ENCODE measurements at regions not wholly inside any gene's neighbourhood (a gene's known extent, or its start where the extent isn't known, plus 50 kb on each side); places are given as distances from the start of the nearest gene placed in this dataset.

GRCh38 chr4:128345650-128346049 lies 58.0 kb upstream of the PGRMC2 start:
- TF ChIP-seq CTCF (optimal IDR thresholded peaks at IDR 0.05 in 1 of 3, IDR thresholded peaks at IDR 0.05 in 1 of 3, conservative IDR thresholded peaks at IDR 0.05 in 1 of 3; ENCODE audit: extremely low read depth in 1 of 3, insufficient read depth in 2 of 3, low read length in 3 of 3) (no peak), EZH2 (IDR thresholded peaks at IDR 0.05; ENCODE audit: low read length) (no peak)

All from keratinocyte (primary cell).